Esophagus squamous epithelium (tissue), 5 donors: ENCODE measurements at regions not wholly inside any gene's neighbourhood (a gene's known extent, or its start where the extent isn't known, plus 50 kb on each side); places are given as distances from the start of the nearest gene placed in this dataset.
"Not testable (repeated sequence)": the region's sequence is repeated elsewhere in the genome, so short reads cannot be mapped to it uniquely, and the experiment has no call there.

Experiments
- DNase-seq: peaks from one replicate; lab custom pipeline; 2025; lab: John Stamatoyannopoulos, UW
- H3K27ac ChIP-seq, 4 donors: fragments of 200-600 bp; sonication (generic); one replicate each; pipeline ENCODE4 v1.5.1; 2016 to 2019; ENCODE audit warnings: mild to moderate bottlenecking in 1 of 4
- H3K27me3 ChIP-seq, 4 donors: fragments of 200-600 bp; sonication (generic); 1 replicate in 3 of 4; 2 replicates in 1 of 4; pipeline versions ENCODE4 v1.5.1 to v1.6.0; 2017 to 2021; ENCODE audit warnings: antibody characterized with exemption in 1 of 4
- H3K36me3 ChIP-seq, 3 donors: fragments of 200-600 bp; sonication (generic); one replicate each; pipeline ENCODE4 v1.5.1; 2016 to 2019
- H3K4me1 ChIP-seq, 3 donors: fragments of 200-600 bp; sonication (generic); one replicate each; pipeline ENCODE4 v1.5.1; 2017 to 2019
- H3K4me3 ChIP-seq, 4 donors: fragments of 200-600 bp; sonication (generic); 1 replicate in 3 of 4; 2 replicates in 1 of 4; pipeline ENCODE4 v1.5.1; 2016 to 2019; ENCODE audit warnings: mild to moderate bottlenecking in 2 of 4, moderate library complexity in 1 of 4
- H3K9me3 ChIP-seq, 3 donors: fragments of 200-600 bp; sonication (generic); one replicate each; pipeline ENCODE4 v1.5.1; 2016 to 2019
- POLR2A ChIP-seq, 4 donors: fragments of 450-650 bp; IDR thresholded peaks; one replicate each; pipeline ENCODE4 v1.6.1; 2017; ENCODE audit warnings: antibody characterized with exemption in 4 of 4, mild to moderate bottlenecking in 4 of 4, moderate library complexity in 3 of 4
- WGBS, 2 donors: methylation state at CpG; one replicate each; pipeline ENCODE4 v1.1.5; 2018; 5-methylcytosine and 5-hydroxymethylcytosine counted together
- intact Hi-C: fragments of 100-400 bp; cut with DNase I; formaldehyde crosslinking; loops from one replicate; pipeline ENCODE4 v1.15.0; 2022
- TF ChIP-seq, protein P1 (sequence below), 6 experiments: fragments of 450-650 bp in 4 of 6; fragments of 200-600 bp in 2 of 6; sonication (generic) in 2 of 6; IDR thresholded peaks; one replicate each; pipeline ENCODE4 v1.5.1; 2016 to 2019; ENCODE audit warnings: antibody characterized with exemption in 6 of 6, mild to moderate bottlenecking in 4 of 6, moderate library complexity in 4 of 6
- donor health status: DM: yes; HTN: yes; CAD: no.

DNA sequence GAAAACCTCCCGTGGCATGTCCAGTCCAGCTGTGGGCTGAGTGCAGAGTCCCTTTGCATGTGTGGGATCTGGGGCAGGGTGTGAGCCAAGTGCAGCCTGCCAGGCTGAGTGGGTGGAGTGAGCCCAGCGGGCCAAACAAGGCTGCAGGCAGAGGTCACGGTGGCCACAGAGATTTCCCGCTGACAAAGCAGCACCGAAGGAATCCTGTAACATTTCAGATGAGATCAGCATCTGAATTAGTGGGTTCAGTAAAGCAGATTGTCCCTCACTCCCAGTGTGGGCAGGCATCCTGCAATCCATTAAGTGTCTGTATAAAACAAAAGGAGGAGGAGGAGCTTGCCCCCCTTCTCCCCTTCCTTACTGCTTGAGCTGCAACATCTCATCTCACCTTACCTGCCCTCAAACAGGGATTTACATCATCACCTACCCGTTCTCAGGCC, 324.4 kb downstream of the FAT4 start:
- H3K36me3 ChIP-seq: no peaks in the 10 kb centered on the region
- intact Hi-C loops: no loop called here
- TF ChIP-seq, protein P1, sequence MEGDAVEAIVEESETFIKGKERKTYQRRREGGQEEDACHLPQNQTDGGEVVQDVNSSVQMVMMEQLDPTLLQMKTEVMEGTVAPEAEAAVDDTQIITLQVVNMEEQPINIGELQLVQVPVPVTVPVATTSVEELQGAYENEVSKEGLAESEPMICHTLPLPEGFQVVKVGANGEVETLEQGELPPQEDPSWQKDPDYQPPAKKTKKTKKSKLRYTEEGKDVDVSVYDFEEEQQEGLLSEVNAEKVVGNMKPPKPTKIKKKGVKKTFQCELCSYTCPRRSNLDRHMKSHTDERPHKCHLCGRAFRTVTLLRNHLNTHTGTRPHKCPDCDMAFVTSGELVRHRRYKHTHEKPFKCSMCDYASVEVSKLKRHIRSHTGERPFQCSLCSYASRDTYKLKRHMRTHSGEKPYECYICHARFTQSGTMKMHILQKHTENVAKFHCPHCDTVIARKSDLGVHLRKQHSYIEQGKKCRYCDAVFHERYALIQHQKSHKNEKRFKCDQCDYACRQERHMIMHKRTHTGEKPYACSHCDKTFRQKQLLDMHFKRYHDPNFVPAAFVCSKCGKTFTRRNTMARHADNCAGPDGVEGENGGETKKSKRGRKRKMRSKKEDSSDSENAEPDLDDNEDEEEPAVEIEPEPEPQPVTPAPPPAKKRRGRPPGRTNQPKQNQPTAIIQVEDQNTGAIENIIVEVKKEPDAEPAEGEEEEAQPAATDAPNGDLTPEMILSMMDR (IDR thresholded peaks at IDR 0.05): no peak
- TF ChIP-seq POLR2A (IDR thresholded peaks at IDR 0.05): no peak
- no peaks in the 10 kb centered on the region for H3K9me3 ChIP-seq
- H3K4me1 ChIP-seq: no peaks in the 10 kb centered on the region
- DNase-seq: no peak
- 51 to 60% methylated on average over 4 to 5 of the region's 6 CpGs for WGBS, 2 donors
- H3K27ac ChIP-seq: no peak overlapping the region
- H3K4me3 ChIP-seq: no peak overlapping the region
- H3K27me3 ChIP-seq: no peaks in the 10 kb centered on the region

DNA sequence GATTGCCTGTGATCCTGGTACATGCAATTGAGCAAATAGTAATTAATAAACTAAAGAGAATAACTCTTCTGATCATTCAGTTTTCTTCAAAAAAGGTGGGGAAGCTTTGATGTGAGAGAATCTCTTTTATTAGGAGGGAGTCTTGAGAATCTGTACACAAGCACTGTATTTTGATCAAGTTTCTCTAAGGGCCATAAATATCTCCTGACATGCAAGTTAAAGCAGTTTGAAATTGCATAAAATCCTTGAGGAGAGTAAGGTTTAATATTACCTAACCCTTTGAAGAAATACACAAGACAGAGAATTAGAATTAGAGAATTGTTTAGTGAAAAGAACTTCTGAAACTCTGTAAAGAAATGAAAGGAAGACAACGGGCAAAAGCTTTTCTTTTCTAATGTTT, 326.9 kb downstream of the FAT4 start:
- Histone ChIP-seq H3K4me3 (no peak overlapping the region), H3K27ac (no peak overlapping the region), H3K36me3 (no peaks in the 10 kb centered on the region), H3K9me3 (no peaks in the 10 kb centered on the region), H3K27me3 (no peaks in the 10 kb centered on the region), H3K4me1 (no peaks in the 10 kb centered on the region)
- intact Hi-C loops: no loop called here
- no peak for DNase-seq
- 36 to 50% methylated on average over 1 of the region's 1 CpG for WGBS, 2 donors
- TF ChIP-seq, protein P1 (IDR thresholded peaks at IDR 0.05): no peak
- TF ChIP-seq POLR2A (IDR thresholded peaks at IDR 0.05): no peak

DNA sequence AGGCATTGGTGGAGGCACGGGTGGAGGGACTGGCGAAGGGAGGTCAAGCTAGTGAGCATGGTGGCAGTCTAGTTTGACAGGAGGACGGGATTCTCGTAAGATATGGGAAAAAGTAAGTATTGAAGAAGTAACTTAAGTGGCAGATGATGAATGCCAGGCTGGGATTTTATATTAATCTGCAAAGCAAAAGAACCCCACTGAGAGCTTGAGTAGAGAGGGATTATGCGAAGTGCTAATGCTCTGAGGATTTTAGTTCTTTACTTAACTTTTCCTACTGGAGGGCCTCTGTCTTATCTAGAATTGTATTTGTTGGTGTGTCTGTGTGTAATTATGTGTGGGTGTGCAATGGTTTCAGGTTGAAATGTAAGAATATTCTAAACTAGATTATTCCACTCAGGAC, 327.9 kb downstream of the FAT4 start:
- H3K4me1 ChIP-seq: no peaks in the 10 kb centered on the region
- H3K27ac ChIP-seq: no peak overlapping the region
- H3K36me3 ChIP-seq: no peaks in the 10 kb centered on the region
- no peaks in the 10 kb centered on the region for H3K27me3 ChIP-seq
- intact Hi-C loops: no loop called here
- H3K9me3 ChIP-seq: no peaks in the 10 kb centered on the region
- no peak overlapping the region for H3K4me3 ChIP-seq
- no peak for DNase-seq
- 74 to 93% methylated on average over 5 of the region's 5 CpGs for WGBS, 2 donors
- TF ChIP-seq POLR2A (IDR thresholded peaks at IDR 0.05): no peak
- TF ChIP-seq, protein P1 (IDR thresholded peaks at IDR 0.05): no peak

DNA sequence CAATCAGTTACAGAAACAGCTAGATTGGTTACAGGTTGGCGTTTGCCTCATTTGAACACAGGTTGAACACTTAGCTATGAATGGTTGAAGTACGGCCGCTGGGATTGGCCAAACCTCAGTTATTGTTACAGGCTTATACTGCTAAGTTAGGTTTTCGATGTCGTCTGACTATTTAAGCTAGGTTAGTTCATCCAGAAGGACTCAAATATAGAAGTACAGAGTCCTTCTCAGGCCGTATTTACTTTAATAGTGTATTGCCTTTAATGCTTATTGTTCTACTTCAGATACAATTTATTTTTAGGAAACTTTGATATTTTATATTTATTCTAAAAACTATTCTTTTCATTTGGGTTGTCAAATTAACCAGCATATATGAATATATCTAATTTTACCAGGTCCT, 334.7 kb downstream of the FAT4 start:
- Histone ChIP-seq H3K27me3 (no peaks in the 10 kb centered on the region), H3K4me3 (no peak overlapping the region), H3K27ac (no peak overlapping the region), H3K36me3 (no peaks in the 10 kb centered on the region), H3K4me1 (no peaks in the 10 kb centered on the region), H3K9me3 (no peaks in the 10 kb centered on the region)
- intact Hi-C loops: no loop called here
- no peak for TF ChIP-seq POLR2A (IDR thresholded peaks at IDR 0.05)
- TF ChIP-seq, protein P1 (IDR thresholded peaks at IDR 0.05): no peak
- no peak for DNase-seq
- WGBS, 2 donors: 77 to 85% methylated on average over 6 of the region's 6 CpGs

DNA sequence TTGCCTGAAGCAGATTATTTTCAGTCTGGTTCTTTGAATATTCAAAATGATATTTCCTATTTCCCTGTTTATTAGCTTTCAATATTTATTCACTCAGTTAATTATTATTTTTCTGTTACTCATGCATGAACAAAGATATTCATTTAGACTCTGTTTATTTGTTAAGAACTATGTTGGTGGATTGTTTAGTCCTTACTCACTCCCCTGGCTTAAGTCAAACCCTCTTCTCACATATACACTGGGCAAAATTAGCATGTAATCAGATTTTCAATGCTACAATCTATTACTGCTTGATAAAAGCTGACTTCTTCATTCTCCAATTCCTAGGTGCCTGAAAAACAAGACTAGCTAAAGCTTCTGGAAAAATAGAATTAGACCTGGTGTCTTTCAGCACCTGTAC, 335.8 kb downstream of the FAT4 start:
- H3K4me3 ChIP-seq: no peak overlapping the region
- DNase-seq: no peak

DNA sequence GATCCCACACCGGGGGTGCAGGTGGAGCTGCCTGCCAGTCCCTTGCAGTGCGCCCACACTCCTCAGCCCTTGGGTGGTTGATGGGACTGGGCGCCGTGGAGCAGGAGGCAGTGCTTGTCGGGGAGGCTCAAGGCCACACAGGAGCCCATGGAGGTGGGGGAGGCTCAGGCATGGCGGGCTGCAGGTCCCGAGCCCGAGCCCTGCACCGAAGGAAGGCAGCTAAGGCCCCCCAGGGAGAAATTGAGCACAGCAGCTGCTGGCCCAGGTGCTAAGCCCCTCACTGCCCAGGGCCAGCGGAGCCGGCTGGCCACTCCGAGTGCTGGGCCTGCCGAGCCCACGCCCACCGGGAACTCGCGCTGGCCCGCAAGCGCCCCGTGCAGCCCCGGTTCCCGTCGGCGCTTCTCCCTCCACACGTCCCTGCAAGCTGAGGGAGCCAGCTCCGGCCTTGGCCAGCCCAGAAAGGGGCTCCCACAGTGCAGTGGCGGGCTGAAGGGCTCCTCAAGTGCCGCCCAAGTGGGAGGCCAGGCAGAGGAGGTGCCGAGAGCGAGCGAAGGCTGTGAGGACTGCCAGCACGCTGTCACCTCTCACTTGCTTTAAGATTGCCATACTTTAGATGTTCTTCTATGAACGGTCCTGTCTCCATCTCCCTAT, 337.1 kb downstream of the FAT4 start:
- DNase-seq: not testable (repeated sequence)
- WGBS, 2 donors: 91 to 96% methylated on average over 4 to 8 of the region's 33 CpGs

More for the DNA sequence above, 335.8 kb downstream of the FAT4 start:
- H3K27ac ChIP-seq: no peak overlapping the region
- H3K4me1 ChIP-seq: no peaks in the 10 kb centered on the region
- no peak for TF ChIP-seq POLR2A (IDR thresholded peaks at IDR 0.05)
- TF ChIP-seq, protein P1 (IDR thresholded peaks at IDR 0.05): no peak
- H3K27me3 ChIP-seq: no peaks in the 10 kb centered on the region
- no peaks in the 10 kb centered on the region for H3K36me3 ChIP-seq
- H3K9me3 ChIP-seq: no peaks in the 10 kb centered on the region
- intact Hi-C loops: no loop called here

More for the DNA sequence above, 337.1 kb downstream of the FAT4 start:
- H3K27me3 ChIP-seq, H3K36me3 ChIP-seq, H3K9me3 ChIP-seq, H3K4me1 ChIP-seq, H3K27ac ChIP-seq, H3K4me3 ChIP-seq, intact Hi-C loops: not testable (repeated sequence)
